Uterus (tissue), 3 donors: ENCODE measurements at regions not wholly inside any gene's neighbourhood (a gene's known extent, or its start where the extent isn't known, plus 50 kb on each side); places are given as distances from the start of the nearest gene placed in this dataset.

ENCODE experiments used
- DNase-seq, 2 donors: peaks; one replicate each; pipeline ENCODE4 v3.0.0-alpha.2; 2019 to 2020
- H3K27ac ChIP-seq, 2 donors: fragments of 200-600 bp; sonication (generic); 1 replicate in 1 of 2; 2 replicates in 1 of 2; pipeline ENCODE4 v1.5.1; 2016 to 2018
- H3K27me3 ChIP-seq, 2 donors: fragments of 200-600 bp; sonication (generic); one replicate each; pipeline ENCODE4 v1.5.1; 2018 to 2019; ENCODE audit warnings: control low read depth in 1 of 2
- H3K36me3 ChIP-seq, 2 donors: fragments of 200-600 bp; sonication (generic); one replicate each; pipeline ENCODE4 v1.5.1; 2019; ENCODE audit warnings: control low read depth in 1 of 2
- H3K4me1 ChIP-seq, 2 donors: fragments of 200-600 bp; sonication (generic); one replicate each; pipeline ENCODE4 v1.5.1; 2018 to 2019; ENCODE audit warnings: control low read depth in 1 of 2
- H3K4me3 ChIP-seq, 2 donors: fragments of 200-600 bp; sonication (generic); 1 replicate in 1 of 2; 2 replicates in 1 of 2; pipeline ENCODE4 v1.5.1; 2018 to 2019; ENCODE audit warnings: mild to moderate bottlenecking in 1 of 2
- H3K9me3 ChIP-seq, 2 donors: fragments of 200-600 bp; sonication (generic); one replicate each; pipeline ENCODE4 v1.5.1; 2019; ENCODE audit warnings: control low read depth in 1 of 2
- CTCF ChIP-seq, 4 experiments: fragments of 200-600 bp in 2 of 4; fragments of 450-650 bp in 2 of 4; sonication (generic) in 2 of 4; IDR thresholded peaks; one replicate each; pipeline ENCODE4 v1.5.1; 2016 to 2019; ENCODE audit warnings: antibody characterized with exemption in 4 of 4, mild to moderate bottlenecking in 2 of 4, moderate library complexity in 1 of 4
- POLR2A ChIP-seq, 2 donors: fragments of 450-650 bp; IDR thresholded peaks; one replicate each; pipeline ENCODE4 v1.6.1; 2016; ENCODE audit warnings: antibody characterized with exemption in 2 of 2, mild to moderate bottlenecking in 1 of 2, moderate library complexity in 1 of 2
- intact Hi-C: fragments of 100-400 bp; cut with DNase I; formaldehyde crosslinking; loops from one replicate; pipeline ENCODE4 v1.15.1; 2023; ENCODE audit warnings: low total_unique reads
- donor health status: DM: yes; HTN: yes; CAD: no.

- TF ChIP-seq POLR2A (IDR thresholded peaks at IDR 0.05) (no peak), CTCF (IDR thresholded peaks at IDR 0.05) (no peak)
- H3K36me3 ChIP-seq, result no peaks in the 10 kb centered on the region
- no peaks in the 10 kb centered on the region for H3K27me3 ChIP-seq
- DNase-seq, result no peak
- H3K27ac ChIP-seq, result no peak overlapping the region
- intact Hi-C loops, result no loop called here
- no peaks in the 10 kb centered on the region for H3K4me1 ChIP-seq
- H3K9me3 ChIP-seq, result no peaks in the 10 kb centered on the region
- H3K4me3 ChIP-seq, result no peak overlapping the region
These were observed 300.5 kb downstream of the RAP2B start for GRCh38 chr3:153462545-153462944.

- intact Hi-C loops, result no loop called here
- TF ChIP-seq CTCF (IDR thresholded peaks at IDR 0.05) (no peak), POLR2A (IDR thresholded peaks at IDR 0.05) (no peak)
- no peak overlapping the region for H3K27ac ChIP-seq
- H3K27me3 ChIP-seq, result no peaks in the 10 kb centered on the region
- no peaks in the 10 kb centered on the region for H3K36me3 ChIP-seq
- H3K4me3 ChIP-seq, result no peak overlapping the region
- no peaks in the 10 kb centered on the region for H3K4me1 ChIP-seq
- DNase-seq, result no peak
- H3K9me3 ChIP-seq, result no peaks in the 10 kb centered on the region
These were observed 301.9 kb downstream of the RAP2B start for GRCh38 chr3:153463895-153464294.

GRCh38 chr3:153469162-153469561 is 307.1 kb downstream of the RAP2B start:
- no peaks in the 10 kb centered on the region for H3K36me3 ChIP-seq
- no peak overlapping the region for H3K4me3 ChIP-seq
- H3K27ac ChIP-seq, result no peak overlapping the region
- DNase-seq, result no peak
- intact Hi-C loops, result no loop called here
- H3K9me3 ChIP-seq, result no peaks in the 10 kb centered on the region
- TF ChIP-seq POLR2A (IDR thresholded peaks at IDR 0.05), result no peak
- TF ChIP-seq CTCF (IDR thresholded peaks at IDR 0.05), result no peak
- H3K27me3 ChIP-seq, result no peaks in the 10 kb centered on the region
- H3K4me1 ChIP-seq, result no peaks in the 10 kb centered on the region

- intact Hi-C loops, result no loop called here
- TF ChIP-seq POLR2A (IDR thresholded peaks at IDR 0.05) (no peak), CTCF (IDR thresholded peaks at IDR 0.05) (no peak)
- Histone ChIP-seq H3K4me3 (no peak overlapping the region), H3K27me3 (no peaks in the 10 kb centered on the region), H3K27ac (no peak overlapping the region), H3K9me3 (no peaks in the 10 kb centered on the region), H3K4me1 (no peaks in the 10 kb centered on the region), H3K36me3 (no peaks in the 10 kb centered on the region)
- no peak for DNase-seq
These were observed 322.8 kb downstream of the RAP2B start for GRCh38 chr3:153484842-153485241.

- no peak overlapping the region for H3K4me3 ChIP-seq
- intact Hi-C loops, result no loop called here
- H3K4me1 ChIP-seq, result no peaks in the 10 kb centered on the region
- no peak overlapping the region for H3K27ac ChIP-seq
- no peaks in the 10 kb centered on the region for H3K27me3 ChIP-seq
- H3K9me3 ChIP-seq, result no peaks in the 10 kb centered on the region
- no peaks in the 10 kb centered on the region for H3K36me3 ChIP-seq
- no peak for DNase-seq
- TF ChIP-seq CTCF (IDR thresholded peaks at IDR 0.05), result no peak
These were observed 333.4 kb downstream of the RAP2B start for GRCh38 chr3:153495422-153495821.
